Ishikawa (cell line): ENCODE measurements at regions not wholly inside any gene's neighbourhood (a gene's known extent, or its start where the extent isn't known, plus 50 kb on each side); places are given as distances from the start of the nearest gene placed in this dataset.

Experiments used
- CEBPB ChIP-seq: IDR thresholded peaks from 2 replicates; pipeline ENCODE4 v1.6.1; 2012
- CREB1 ChIP-seq: IDR thresholded peaks from 2 replicates; pipeline ENCODE4 v1.6.1; 2012; ENCODE audit warnings: low read depth
- EGR1 ChIP-seq: IDR thresholded peaks from 2 replicates; pipeline ENCODE4 v1.6.1; 2012
- EP300 ChIP-seq: IDR thresholded peaks from 2 replicates; pipeline ENCODE4 v1.6.1; 2012; ENCODE audit warnings: borderline replicate concordance
- FOXM1 ChIP-seq: IDR thresholded peaks from 2 replicates; pipeline ENCODE4 v1.6.1; 2012; ENCODE audit warnings: low read depth, borderline replicate concordance
- MAX ChIP-seq: IDR thresholded peaks from 2 replicates; pipeline ENCODE4 v1.6.1; 2012
- NFIC ChIP-seq: IDR thresholded peaks from 2 replicates; pipeline ENCODE4 v1.6.1; 2012
- RAD21 ChIP-seq: IDR thresholded peaks from 2 replicates; pipeline ENCODE4 v1.6.1; 2012; ENCODE audit warnings: low read depth
- REST ChIP-seq: IDR thresholded peaks from 2 replicates; pipeline ENCODE4 v1.6.1; 2012; ENCODE audit warnings: low read depth, mild to moderate bottlenecking
- TAF1 ChIP-seq: IDR thresholded peaks from 2 replicates; pipeline ENCODE4 v1.6.1; 2012; ENCODE audit warnings: low read depth, mild to moderate bottlenecking
- TCF12 ChIP-seq: IDR thresholded peaks from 2 replicates; pipeline ENCODE4 v1.6.1; 2012; ENCODE audit warnings: low read depth
- TEAD4 ChIP-seq: IDR thresholded peaks from 2 replicates; pipeline ENCODE4 v1.6.1; 2012
- USF1 ChIP-seq: IDR thresholded peaks from 2 replicates; pipeline ENCODE4 v1.6.1; 2012
- YY1 ChIP-seq: IDR thresholded peaks from 2 replicates; pipeline ENCODE4 v1.6.1; 2012; ENCODE audit warnings: low read depth
- ZBTB7A ChIP-seq: IDR thresholded peaks from 2 replicates; pipeline ENCODE4 v1.6.1; 2012; ENCODE audit warnings: low read depth

GRCh38 chr7:136103545-136104268 lies 126.5 kb upstream of the MTPN start:
- TF ChIP-seq CREB1 (no peak), TCF12 (no peak), USF1 (no peak), FOXM1 (no peak), REST (no peak), CEBPB (no peak), MAX (no peak), ZBTB7A (no peak), TAF1 (no peak), NFIC (no peak), RAD21 (no peak), TEAD4 (no peak), YY1 (no peak), EP300 (no peak), EGR1 (no peak)

- TF ChIP-seq YY1 (no peak), USF1 (no peak), TCF12 (no peak), TAF1 (no peak), MAX (no peak), NFIC (no peak), FOXM1 (no peak), EGR1 (no peak), CEBPB (no peak), TEAD4 (no peak), REST (no peak), RAD21 (no peak), ZBTB7A (no peak), EP300 (no peak), CREB1 (no peak)
Observed at GRCh38 chr7:136102881-136103280, 125.7 kb upstream of the MTPN start.

GRCh38 chr7:136087881-136088280 lies 110.7 kb upstream of the MTPN start:
- TF ChIP-seq ZBTB7A (no peak), FOXM1 (no peak), YY1 (no peak), CREB1 (no peak), NFIC (no peak), RAD21 (no peak), EGR1 (no peak), EP300 (no peak), TCF12 (no peak), CEBPB (no peak), REST (no peak), TEAD4 (no peak), MAX (no peak), TAF1 (no peak), USF1 (no peak)
